Keratinocyte (primary cell): ENCODE measurements at regions not wholly inside any gene's neighbourhood (a gene's known extent, or its start where the extent isn't known, plus 50 kb on each side); places are given as distances from the start of the nearest gene placed in this dataset.

Source experiments
- DNase-seq: peaks from one replicate; pipeline ENCODE4 v3.0.0-alpha.2; 2011; ENCODE audit warnings: low read depth, missing footprints, low spot score
- FAIRE-seq: peaks from 2 replicates; lab custom pipeline; 2011; peaks lifted over from hg19 to GRCh38; lab: Jason Lieb, UNC
- H2AFZ ChIP-seq: 2 replicates; pipeline ENCODE4 v1.6.0; 2012; ENCODE audit warnings: low read length, control low read depth, inconsistent platforms; ENCODE audit not compliant: control insufficient read depth
- H3K27ac ChIP-seq: 2 replicates; pipeline ENCODE4 v1.5.1; 2011; ENCODE audit warnings: low read length; ENCODE audit not compliant: control insufficient read depth, insufficient read depth
- H3K27me3 ChIP-seq: 3 replicates; pipeline ENCODE4 v1.6.0; 2011; ENCODE audit warnings: low read length; ENCODE audit not compliant: control insufficient read depth, insufficient read depth; ENCODE audit errors: extremely low read depth
- H3K36me3 ChIP-seq, 2 experiments: 2 replicates in 1 of 2; 3 replicates in 1 of 2; pipeline ENCODE4 v1.5.1; 2011; ENCODE audit warnings: low read length in 2 of 2, mild to moderate bottlenecking in 1 of 2; ENCODE audit not compliant: control insufficient read depth in 2 of 2, insufficient read depth in 2 of 2; ENCODE audit errors: extremely low read depth in 1 of 2
- H3K4me1 ChIP-seq: 3 replicates; pipeline ENCODE4 v1.5.1; 2011; ENCODE audit warnings: low read length; ENCODE audit not compliant: control insufficient read depth, insufficient read depth; ENCODE audit errors: extremely low read depth
- H3K4me2 ChIP-seq: 3 replicates; pipeline ENCODE4 v1.6.0; 2011; ENCODE audit warnings: low read depth, low read length; ENCODE audit not compliant: control insufficient read depth, insufficient read depth; ENCODE audit errors: extremely low read depth
- H3K4me3 ChIP-seq, 3 experiments: fragments of 200-600 bp in 1 of 3; sonication (generic) in 1 of 3; 2 replicates in 2 of 3; 3 replicates in 1 of 3; pipeline ENCODE4 v1.5.1; 2011 to 2016; ENCODE audit warnings: low read length in 3 of 3, mild to moderate bottlenecking in 3 of 3, control low read depth in 2 of 3, inconsistent platforms in 1 of 3, low read depth in 1 of 3, mixed read lengths in 1 of 3, mixed run types in 1 of 3, moderate library complexity in 1 of 3; ENCODE audit not compliant: control insufficient read depth in 2 of 3, insufficient read depth in 2 of 3; ENCODE audit errors: extremely low read depth in 1 of 3
- H3K79me2 ChIP-seq: 2 replicates; pipeline ENCODE4 v1.6.0; 2012; ENCODE audit warnings: low read length; ENCODE audit not compliant: control insufficient read depth, insufficient read depth
- H3K9ac ChIP-seq: 3 replicates; pipeline ENCODE4 v1.6.0; 2011; ENCODE audit warnings: low read length; ENCODE audit not compliant: control insufficient read depth, insufficient read depth; ENCODE audit errors: extremely low read depth
- H3K9me1 ChIP-seq: 3 replicates; pipeline ENCODE4 v1.6.0; 2011; ENCODE audit warnings: low read length; ENCODE audit not compliant: control insufficient read depth, insufficient read depth; ENCODE audit errors: extremely low read depth
- H3K9me3 ChIP-seq: 2 replicates; pipeline ENCODE4 v1.5.1; 2012; ENCODE audit warnings: low read depth, low read length; ENCODE audit not compliant: control insufficient read depth
- H4K20me1 ChIP-seq: 3 replicates; pipeline ENCODE4 v1.6.0; 2011; ENCODE audit warnings: low read length; ENCODE audit not compliant: control insufficient read depth, insufficient read depth; ENCODE audit errors: extremely low read depth
- CTCF ChIP-seq, 3 experiments: IDR thresholded peaks in 1 of 3; conservative IDR thresholded peaks in 1 of 3; optimal IDR thresholded peaks in 1 of 3; 2 replicates in 2 of 3; 3 replicates in 1 of 3; pipeline versions ENCODE3 to v1.5.1; 2011; ENCODE audit warnings: low read length in 3 of 3, mild to moderate bottlenecking in 3 of 3, moderate library complexity in 2 of 3, control low read depth in 1 of 3, inconsistent platforms in 1 of 3; ENCODE audit not compliant: insufficient read depth in 2 of 3; ENCODE audit errors: extremely low read depth in 1 of 3
- EZH2 ChIP-seq: IDR thresholded peaks from one replicate; pipeline ENCODE4 v1.6.1; 2012; ENCODE audit warnings: inconsistent platforms, mild to moderate bottlenecking, low read length, moderate library complexity
- dilution Hi-C: fragments of 300-500 bp; cut with MboI; formaldehyde crosslinking; loops from one replicate; pipeline ENCODE4 v1.7.0; 2020; ENCODE audit warnings: low sequenced_read_pairs; ENCODE audit not compliant: extremely low pct_ligation_motif_present

- H2AFZ ChIP-seq = no peak overlapping the region
- no peak for FAIRE-seq
- H3K4me3 ChIP-seq = no peak overlapping the region
- H3K27ac ChIP-seq = no peak overlapping the region
- no peak overlapping the region for H3K4me2 ChIP-seq
- H3K9ac ChIP-seq = no peak overlapping the region
- no peaks in the 10 kb centered on the region for H3K79me2 ChIP-seq
- dilution Hi-C loops = no loop called here
- H3K4me1 ChIP-seq = no peaks in the 10 kb centered on the region
- no peaks in the 10 kb centered on the region for H4K20me1 ChIP-seq
- TF ChIP-seq EZH2 (no peak), CTCF (optimal IDR thresholded peaks at IDR 0.05 in 1 of 3, IDR thresholded peaks at IDR 0.05 in 1 of 3, conservative IDR thresholded peaks at IDR 0.05 in 1 of 3; ENCODE audit: extremely low read depth in 1 of 3, insufficient read depth in 2 of 3, low read length in 3 of 3) (no peak)
- no peaks in the 10 kb centered on the region for H3K36me3 ChIP-seq
- H3K9me1 ChIP-seq = no peaks in the 10 kb centered on the region
- no peak for DNase-seq
- no peaks in the 10 kb centered on the region for H3K9me3 ChIP-seq
- H3K27me3 ChIP-seq = no peaks in the 10 kb centered on the region
These were observed 416.0 kb upstream of the CCNH start for GRCh38 chr5:87828545-87829216.

GRCh38 chr5:87827539-87827938 is 414.8 kb upstream of the CCNH start:
- TF ChIP-seq CTCF (optimal IDR thresholded peaks at IDR 0.05 in 1 of 3, IDR thresholded peaks at IDR 0.05 in 1 of 3, conservative IDR thresholded peaks at IDR 0.05 in 1 of 3; ENCODE audit: extremely low read depth in 1 of 3, insufficient read depth in 2 of 3, low read length in 3 of 3) (no peak), EZH2 (no peak)
- dilution Hi-C loops = no loop called here
- H3K4me1 ChIP-seq = no peaks in the 10 kb centered on the region

More at GRCh38 chr5:87827539-87827938, 414.8 kb upstream of the CCNH start:
- Histone ChIP-seq H3K27me3 (no peaks in the 10 kb centered on the region), H3K79me2 (no peaks in the 10 kb centered on the region), H4K20me1 (no peaks in the 10 kb centered on the region), H3K9ac (no peak overlapping the region), H3K27ac (no peak overlapping the region), H3K4me3 (no peak overlapping the region), H3K4me2 (no peak overlapping the region), H3K36me3 (no peaks in the 10 kb centered on the region), H2AFZ (no peak overlapping the region), H3K9me1 (no peaks in the 10 kb centered on the region), H3K9me3 (no peaks in the 10 kb centered on the region)
- DNase-seq (no peak), FAIRE-seq (no peak)
